Prostate gland (tissue), 2 donors: ENCODE measurements at regions not wholly inside any gene's neighbourhood (a gene's known extent, or its start where the extent isn't known, plus 50 kb on each side); places are given as distances from the start of the nearest gene placed in this dataset.

Experiments used
- CTCF ChIP-seq, 4 experiments: fragments of 200-600 bp in 2 of 4; fragments of 450-650 bp in 2 of 4; sonication (generic) in 2 of 4; IDR thresholded peaks; 1 replicate in 3 of 4; 2 replicates in 1 of 4; pipeline ENCODE4 v1.5.1; 2016 to 2019; ENCODE audit warnings: antibody characterized with exemption in 4 of 4, mild to moderate bottlenecking in 2 of 4, moderate library complexity in 2 of 4
- POLR2AphosphoS5 ChIP-seq: sonication (generic); formaldehyde crosslinking; IDR thresholded peaks from one replicate; pipeline ENCODE4 v1.6.1; 2017; ENCODE audit warnings: antibody characterized with exemption

- TF ChIP-seq CTCF (IDR thresholded peaks at IDR 0.05) = no peak
- TF ChIP-seq POLR2AphosphoS5 = no peak
Measured at GRCh38 chr17:36864827-36865430, 72.3 kb upstream of the LHX1 start.
